GM19099 (cell line): ENCODE measurements at regions not wholly inside any gene's neighbourhood (a gene's known extent, or its start where the extent isn't known, plus 50 kb on each side); places are given as distances from the start of the nearest gene placed in this dataset.

Source experiments
- POLR2A ChIP-seq: IDR thresholded peaks from 3 replicates; pipeline ENCODE4 v1.6.1; 2011; ENCODE audit warnings: low read depth; ENCODE audit not compliant: insufficient read length; ENCODE audit errors: extremely low read depth

DNA sequence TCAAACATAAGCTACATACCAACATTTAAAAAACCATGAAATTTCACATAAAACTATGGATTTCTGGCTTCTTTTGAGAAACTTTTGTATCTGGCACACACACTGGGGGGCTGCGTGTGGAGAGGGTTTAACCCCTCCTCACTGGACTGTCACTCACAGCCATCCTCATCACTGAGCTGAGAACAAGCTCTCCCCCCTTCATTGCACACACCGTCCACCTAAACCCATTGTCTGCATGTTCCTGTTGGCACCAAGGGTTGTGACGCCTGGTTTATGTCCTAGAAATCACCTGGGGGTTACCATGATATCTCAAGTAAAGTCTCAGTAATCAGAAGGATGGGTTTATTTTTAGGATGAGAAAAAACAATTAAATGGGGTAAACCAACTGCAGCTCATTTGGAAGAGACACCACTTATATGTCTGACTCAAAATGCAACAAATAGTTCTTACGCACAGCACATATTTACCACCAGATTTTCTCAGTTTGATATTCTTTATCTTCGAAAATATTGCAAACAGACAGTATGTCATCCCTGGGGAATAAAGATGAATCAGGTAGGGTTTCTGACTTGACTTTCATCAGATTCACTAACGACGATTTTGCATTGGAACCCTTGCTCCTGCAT, 218.5 kb upstream of the KLF6 start:
- no peak for TF ChIP-seq POLR2A

DNA sequence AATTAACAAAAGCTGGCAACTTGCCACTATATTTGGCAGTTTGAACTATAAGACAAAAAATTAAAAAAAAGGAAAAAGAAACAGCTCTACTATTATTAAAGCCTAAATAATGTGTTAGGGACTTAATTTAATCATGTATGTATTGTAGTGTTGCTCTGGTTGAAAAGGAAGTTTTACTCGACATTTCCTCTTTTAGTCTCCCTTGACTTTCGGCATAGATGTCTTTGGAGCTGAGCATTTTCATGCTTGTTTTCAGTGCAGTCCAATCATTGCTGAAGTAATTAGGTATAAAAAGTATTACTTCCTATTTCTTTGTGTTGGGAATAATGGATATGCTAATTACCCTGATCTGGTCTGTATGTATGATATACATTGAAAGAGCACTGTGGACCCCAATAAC, 216.8 kb upstream of the KLF6 start:
- no peak for TF ChIP-seq POLR2A

DNA sequence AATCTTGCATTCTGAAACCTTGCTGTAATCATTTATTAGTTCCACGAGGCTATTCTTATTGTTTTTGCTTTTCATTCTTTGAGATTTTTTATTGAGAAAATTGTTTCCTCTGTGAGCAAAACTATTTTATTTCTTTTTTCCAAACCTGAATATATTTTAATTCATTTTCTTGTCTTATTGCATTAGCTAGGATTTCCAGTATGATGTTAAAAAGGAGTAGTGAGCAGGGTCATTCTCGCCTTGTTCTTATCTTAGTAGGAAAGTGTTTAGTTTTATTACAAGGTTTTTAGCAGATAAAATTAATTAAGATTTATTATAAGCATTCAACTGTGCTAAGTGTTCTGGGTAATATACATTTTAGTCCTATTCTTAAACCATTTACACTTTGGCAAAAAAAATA, 214.6 kb upstream of the KLF6 start:
- TF ChIP-seq POLR2A: no peak

GRCh38 chr10:3996697-3997096, 211.7 kb upstream of the KLF6 start:
- TF ChIP-seq POLR2A: no peak

- no peak for TF ChIP-seq POLR2A
Measured at GRCh38 chr10:3995302-3996210, 210.5 kb upstream of the KLF6 start.

GRCh38 chr10:3992382-3993178, 207.6 kb upstream of the KLF6 start:
- TF ChIP-seq POLR2A: no peak

GRCh38 chr10:3990307-3990706, 205.3 kb upstream of the KLF6 start:
- TF ChIP-seq POLR2A: no peak

DNA sequence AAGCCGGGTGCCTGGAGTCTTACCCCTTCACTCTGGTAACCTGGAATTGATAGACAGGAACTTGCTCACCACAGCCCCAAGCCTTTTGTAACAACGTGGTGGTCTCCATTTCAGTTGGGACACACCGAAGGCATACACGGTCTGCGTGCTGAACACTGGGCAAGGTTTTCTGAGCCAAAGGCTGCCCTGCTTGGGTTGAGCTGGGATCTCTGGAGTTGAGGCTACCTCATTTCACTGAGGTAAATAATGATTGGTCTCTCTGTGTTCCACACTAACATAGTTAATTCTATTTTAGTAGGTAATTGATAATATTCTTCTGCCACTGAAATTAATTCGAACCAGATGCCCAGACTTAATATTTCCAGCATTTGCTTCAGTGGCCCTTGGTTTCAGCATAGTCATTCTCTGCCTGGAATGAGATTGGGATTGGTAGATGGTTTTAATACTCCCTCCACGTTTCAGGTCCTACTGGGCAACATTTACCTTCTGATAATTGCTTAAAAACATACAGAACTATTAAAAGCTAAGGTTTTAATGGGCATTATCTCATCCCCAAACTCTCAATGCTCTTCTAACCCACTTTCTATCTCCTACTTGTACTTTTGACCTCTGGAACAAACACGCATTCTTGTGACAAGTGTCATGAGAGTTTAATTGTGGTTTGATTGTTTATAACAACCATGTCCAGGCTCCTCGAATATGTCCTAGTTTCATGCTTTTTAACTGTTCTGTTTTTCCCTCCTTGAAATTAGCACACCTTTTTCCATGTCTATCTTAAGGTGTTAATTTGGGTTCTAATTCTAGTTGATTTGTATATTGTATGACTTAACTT, 202.3 kb upstream of the KLF6 start:
- TF ChIP-seq POLR2A: no peak

DNA sequence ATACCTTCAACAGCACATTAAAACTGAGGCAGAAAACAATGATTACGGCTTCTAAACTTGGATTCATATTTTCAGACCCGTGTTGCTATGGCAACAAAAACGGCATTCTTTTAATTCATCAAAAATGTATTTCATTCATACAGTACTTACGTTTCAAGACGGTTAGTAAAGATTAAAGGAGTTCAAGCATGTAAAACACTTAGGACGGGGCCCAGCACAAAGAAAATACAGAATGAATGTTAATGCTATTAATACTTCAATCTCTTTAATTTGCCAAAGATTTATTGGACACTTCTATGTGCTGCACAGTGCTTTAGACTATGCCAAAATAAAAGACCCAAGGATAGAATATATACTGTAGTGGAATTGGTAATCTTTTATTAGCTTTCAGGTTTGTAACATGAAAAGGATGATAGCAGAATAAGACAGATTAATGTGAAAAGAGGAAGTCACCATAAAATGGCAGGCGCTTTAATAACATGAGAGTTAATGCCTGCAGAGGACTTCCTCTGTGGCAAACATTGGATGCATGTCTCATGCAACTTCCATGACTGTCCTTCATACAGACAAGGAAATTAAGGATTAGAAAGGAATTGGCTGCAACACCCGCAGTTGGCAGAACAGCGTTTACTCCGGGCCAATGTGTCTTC, 201.6 kb upstream of the KLF6 start:
- no peak for TF ChIP-seq POLR2A

GRCh38 chr10:3982746-3983442, 197.9 kb upstream of the KLF6 start:
- no peak for TF ChIP-seq POLR2A

GRCh38 chr10:3981300-3981699, 196.3 kb upstream of the KLF6 start:
- no peak for TF ChIP-seq POLR2A

DNA sequence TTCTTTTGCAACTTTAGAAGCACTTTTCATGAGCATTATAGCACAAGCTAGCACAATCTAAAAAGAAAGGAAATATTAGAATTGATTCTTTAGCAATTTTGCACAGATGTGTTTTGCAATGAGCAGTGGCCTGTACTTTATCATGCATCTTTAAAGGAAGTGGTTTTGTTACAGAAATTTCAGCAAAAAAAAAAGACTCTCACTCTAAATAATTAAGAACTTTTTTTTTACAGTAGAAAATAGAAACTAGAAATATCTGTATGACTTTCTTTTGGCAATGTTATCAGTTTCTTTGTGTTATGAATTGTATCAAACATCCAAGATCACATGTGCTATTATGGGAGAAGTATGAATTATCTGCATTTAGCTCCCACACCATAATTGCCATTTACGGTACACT, 195.7 kb upstream of the KLF6 start:
- no peak for TF ChIP-seq POLR2A

- no peak for TF ChIP-seq POLR2A
Measured at GRCh38 chr10:3980144-3980543, 195.1 kb upstream of the KLF6 start.

DNA sequence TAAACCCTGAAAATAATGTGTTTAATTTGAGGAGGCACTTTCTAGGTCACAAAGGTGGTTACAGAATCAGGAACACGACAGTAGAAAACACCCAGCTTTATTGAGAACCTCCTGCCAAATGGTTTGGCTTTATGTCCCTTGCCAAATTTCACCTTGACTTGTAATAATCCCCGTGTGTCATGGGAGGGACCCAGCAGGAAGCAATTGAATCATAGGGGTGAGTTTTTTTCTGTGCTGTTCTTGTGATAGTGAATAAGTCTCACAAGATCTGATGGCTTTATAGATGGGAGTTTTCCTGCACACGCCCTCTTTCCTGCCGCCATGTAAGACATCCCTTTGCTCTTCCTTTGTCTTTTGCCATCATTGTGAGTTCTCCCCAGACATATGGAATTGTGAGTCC, 193.8 kb upstream of the KLF6 start:
- TF ChIP-seq POLR2A: no peak
